ENCODE measurements at regions not wholly inside any gene's neighbourhood (a gene's known extent, or its start where the extent isn't known, plus 50 kb on each side); places are given as distances from the start of the nearest gene placed in this dataset.

DNA sequence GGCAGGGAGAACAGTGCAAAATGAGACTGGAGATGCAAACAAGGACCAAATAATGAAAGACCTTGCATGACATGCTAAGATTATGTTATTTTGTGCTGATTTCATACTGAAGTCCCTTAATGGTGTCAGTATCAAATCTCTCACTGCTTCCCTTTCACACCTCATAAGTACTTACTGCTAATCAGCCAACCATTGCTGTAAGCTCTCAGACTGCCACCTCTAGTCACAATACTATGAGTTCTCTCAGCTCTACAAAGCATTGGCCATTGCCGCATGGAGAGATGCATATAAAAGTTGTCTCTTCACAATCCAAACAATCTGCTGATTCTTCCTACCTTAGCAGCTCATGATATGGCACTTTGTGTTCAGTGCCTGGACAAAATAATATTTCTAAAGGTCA is 375.4 kb downstream of the LTN1 start:
- Histone ChIP-seq H3K27ac (ENCODE audit: insufficient read depth, low read length, poor library complexity, severe bottlenecking) (no peak overlapping the region), H3K27me3 (replicated peaks; ENCODE audit: control insufficient read depth, insufficient read depth, low read length, poor library complexity, severe bottlenecking) (no peaks in the 10 kb centered on the region), H3K4me3 (ENCODE audit: insufficient read depth, low read depth, low read length, poor library complexity, severe bottlenecking) (no peak overlapping the region), H3K36me3 (ENCODE audit: control insufficient read depth, insufficient read depth, low read length) (no peaks in the 10 kb centered on the region), H3K4me1 (ENCODE audit: control insufficient read depth, insufficient read depth, low read length, poor library complexity, severe bottlenecking) (no peaks in the 10 kb centered on the region), H3K9me3 (ENCODE audit: control insufficient read depth, low read length) (no peaks in the 10 kb centered on the region)
- DNase-seq, result no peak

- Histone ChIP-seq H3K4me1 (ENCODE audit: control insufficient read depth, insufficient read depth, low read length, poor library complexity, severe bottlenecking) (no peaks in the 10 kb centered on the region), H3K36me3 (ENCODE audit: control insufficient read depth, insufficient read depth, low read length) (no peaks in the 10 kb centered on the region), H3K27ac (ENCODE audit: insufficient read depth, low read length, poor library complexity, severe bottlenecking) (no peak overlapping the region), H3K9me3 (ENCODE audit: control insufficient read depth, low read length) (no peaks in the 10 kb centered on the region), H3K4me3 (ENCODE audit: insufficient read depth, low read depth, low read length, poor library complexity, severe bottlenecking) (no peak overlapping the region), H3K27me3 (replicated peaks; ENCODE audit: control insufficient read depth, insufficient read depth, low read length, poor library complexity, severe bottlenecking) (no peaks in the 10 kb centered on the region)
- no peak for DNase-seq
Measured at GRCh38 chr21:28615276-28615675, 377.4 kb downstream of the LTN1 start.

GRCh38 chr21:28614791-28615190 is 377.9 kb downstream of the LTN1 start:
- Histone ChIP-seq H3K4me3 (ENCODE audit: insufficient read depth, low read depth, low read length, poor library complexity, severe bottlenecking) (no peak overlapping the region), H3K9me3 (ENCODE audit: control insufficient read depth, low read length) (no peaks in the 10 kb centered on the region), H3K4me1 (ENCODE audit: control insufficient read depth, insufficient read depth, low read length, poor library complexity, severe bottlenecking) (no peaks in the 10 kb centered on the region), H3K27ac (ENCODE audit: insufficient read depth, low read length, poor library complexity, severe bottlenecking) (no peak overlapping the region), H3K36me3 (ENCODE audit: control insufficient read depth, insufficient read depth, low read length) (no peaks in the 10 kb centered on the region), H3K27me3 (replicated peaks; ENCODE audit: control insufficient read depth, insufficient read depth, low read length, poor library complexity, severe bottlenecking) (no peaks in the 10 kb centered on the region)
- DNase-seq, result no peak

GRCh38 chr21:28608646-28609045 is 384.0 kb downstream of the LTN1 start:
- H3K4me3 ChIP-seq (ENCODE audit: insufficient read depth, low read depth, low read length, poor library complexity, severe bottlenecking), result no peak overlapping the region
- no peaks in the 10 kb centered on the region for H3K27me3 ChIP-seq (replicated peaks; ENCODE audit: control insufficient read depth, insufficient read depth, low read length, poor library complexity, severe bottlenecking)
- peaks cover 9% of the 10 kb centered on the region for H3K4me1 ChIP-seq (ENCODE audit: control insufficient read depth, insufficient read depth, low read length, poor library complexity, severe bottlenecking)
- H3K9me3 ChIP-seq (ENCODE audit: control insufficient read depth, low read length), result no peaks in the 10 kb centered on the region
- H3K27ac ChIP-seq (ENCODE audit: insufficient read depth, low read length, poor library complexity, severe bottlenecking), result no peak overlapping the region
- DNase-seq, result no peak
- no peaks in the 10 kb centered on the region for H3K36me3 ChIP-seq (ENCODE audit: control insufficient read depth, insufficient read depth, low read length)

- H3K27me3 ChIP-seq (replicated peaks; ENCODE audit: control insufficient read depth, insufficient read depth, low read length, poor library complexity, severe bottlenecking), result no peaks in the 10 kb centered on the region
- no peaks in the 10 kb centered on the region for H3K36me3 ChIP-seq (ENCODE audit: control insufficient read depth, insufficient read depth, low read length)
- no peak overlapping the region for H3K4me3 ChIP-seq (ENCODE audit: insufficient read depth, low read depth, low read length, poor library complexity, severe bottlenecking)
- no peak for DNase-seq
- peaks cover 9% of the 10 kb centered on the region for H3K4me1 ChIP-seq (ENCODE audit: control insufficient read depth, insufficient read depth, low read length, poor library complexity, severe bottlenecking)
- H3K27ac ChIP-seq (ENCODE audit: insufficient read depth, low read length, poor library complexity, severe bottlenecking), result no peak overlapping the region
- H3K9me3 ChIP-seq (ENCODE audit: control insufficient read depth, low read length), result no peaks in the 10 kb centered on the region
Measured at GRCh38 chr21:28607545-28607944, 385.1 kb downstream of the LTN1 start.

GRCh38 chr21:28604946-28605537 is 387.6 kb downstream of the LTN1 start:
- Histone ChIP-seq H3K27ac (ENCODE audit: insufficient read depth, low read length, poor library complexity, severe bottlenecking) (no peak overlapping the region), H3K27me3 (replicated peaks; ENCODE audit: control insufficient read depth, insufficient read depth, low read length, poor library complexity, severe bottlenecking) (no peaks in the 10 kb centered on the region), H3K9me3 (ENCODE audit: control insufficient read depth, low read length) (peaks cover 6% of the 10 kb centered on the region), H3K4me3 (ENCODE audit: insufficient read depth, low read depth, low read length, poor library complexity, severe bottlenecking) (peak overlapping the region; percentile 4), H3K36me3 (ENCODE audit: control insufficient read depth, insufficient read depth, low read length) (no peaks in the 10 kb centered on the region), H3K4me1 (ENCODE audit: control insufficient read depth, insufficient read depth, low read length, poor library complexity, severe bottlenecking) (peaks cover 9% of the 10 kb centered on the region)
- DNase-seq, result no peak

DNA sequence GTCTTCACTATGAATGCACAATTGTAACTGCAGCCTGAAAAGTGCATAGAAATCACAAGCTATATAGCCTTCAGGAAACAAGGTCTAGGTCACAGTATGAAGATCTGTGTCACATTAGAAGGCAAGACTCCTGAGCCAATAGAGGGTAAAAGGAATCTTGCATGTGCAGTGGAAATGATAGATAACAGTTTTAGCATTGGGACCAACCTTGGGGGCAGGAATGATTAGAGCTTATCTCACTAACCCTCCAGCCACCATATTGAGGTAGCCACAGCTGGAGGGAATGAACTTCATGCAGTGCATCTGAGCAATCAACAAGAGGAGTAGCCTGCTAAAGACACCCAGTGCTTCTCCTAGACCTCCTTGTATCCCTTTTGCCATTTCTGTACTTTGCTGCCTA is 390.1 kb downstream of the LTN1 start:
- Histone ChIP-seq H3K36me3 (ENCODE audit: control insufficient read depth, insufficient read depth, low read length) (no peaks in the 10 kb centered on the region), H3K4me1 (ENCODE audit: control insufficient read depth, insufficient read depth, low read length, poor library complexity, severe bottlenecking) (peaks cover 9% of the 10 kb centered on the region), H3K9me3 (ENCODE audit: control insufficient read depth, low read length) (peaks cover 10% of the 10 kb centered on the region), H3K27me3 (replicated peaks; ENCODE audit: control insufficient read depth, insufficient read depth, low read length, poor library complexity, severe bottlenecking) (no peaks in the 10 kb centered on the region), H3K27ac (ENCODE audit: insufficient read depth, low read length, poor library complexity, severe bottlenecking) (no peak overlapping the region), H3K4me3 (ENCODE audit: insufficient read depth, low read depth, low read length, poor library complexity, severe bottlenecking) (no peak overlapping the region)
- no peak for DNase-seq

DNA sequence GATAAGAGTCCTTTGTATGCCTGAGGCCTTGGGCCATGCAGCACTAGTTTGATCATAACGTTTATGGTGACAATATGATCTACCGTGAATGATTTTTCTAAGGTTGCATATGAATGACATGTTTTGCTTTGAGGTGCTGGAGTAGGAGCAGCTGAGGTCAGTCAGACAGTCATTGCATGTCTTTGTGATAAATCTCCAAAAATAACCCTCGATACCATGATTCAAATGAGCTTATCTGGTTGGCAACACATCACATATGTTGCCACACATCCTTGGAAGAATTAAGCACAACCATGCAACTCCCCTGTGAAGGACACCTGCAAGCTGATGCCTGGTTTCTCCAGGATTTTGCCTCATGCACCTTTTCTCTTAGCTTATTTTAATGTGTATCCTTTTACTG is 394.5 kb downstream of the LTN1 start:
- no peak for DNase-seq
- no peak overlapping the region for H3K4me3 ChIP-seq (ENCODE audit: insufficient read depth, low read depth, low read length, poor library complexity, severe bottlenecking)
- H3K36me3 ChIP-seq (ENCODE audit: control insufficient read depth, insufficient read depth, low read length), result no peaks in the 10 kb centered on the region
- H3K9me3 ChIP-seq (ENCODE audit: control insufficient read depth, low read length), result peaks cover 10% of the 10 kb centered on the region
- H3K27me3 ChIP-seq (replicated peaks; ENCODE audit: control insufficient read depth, insufficient read depth, low read length, poor library complexity, severe bottlenecking), result no peaks in the 10 kb centered on the region
- no peak overlapping the region for H3K27ac ChIP-seq (ENCODE audit: insufficient read depth, low read length, poor library complexity, severe bottlenecking)
- H3K4me1 ChIP-seq (ENCODE audit: control insufficient read depth, insufficient read depth, low read length, poor library complexity, severe bottlenecking), result no peaks in the 10 kb centered on the region

- Histone ChIP-seq H3K9me3 (ENCODE audit: control insufficient read depth, low read length) (no peaks in the 10 kb centered on the region), H3K4me1 (ENCODE audit: control insufficient read depth, insufficient read depth, low read length, poor library complexity, severe bottlenecking) (no peaks in the 10 kb centered on the region), H3K36me3 (ENCODE audit: control insufficient read depth, insufficient read depth, low read length) (no peaks in the 10 kb centered on the region), H3K27ac (ENCODE audit: insufficient read depth, low read length, poor library complexity, severe bottlenecking) (no peak overlapping the region), H3K27me3 (replicated peaks; ENCODE audit: control insufficient read depth, insufficient read depth, low read length, poor library complexity, severe bottlenecking) (no peaks in the 10 kb centered on the region), H3K4me3 (ENCODE audit: insufficient read depth, low read depth, low read length, poor library complexity, severe bottlenecking) (no peak overlapping the region)
- no peak for DNase-seq
Measured at GRCh38 chr21:28592205-28592865, 400.3 kb downstream of the LTN1 start.

DNA sequence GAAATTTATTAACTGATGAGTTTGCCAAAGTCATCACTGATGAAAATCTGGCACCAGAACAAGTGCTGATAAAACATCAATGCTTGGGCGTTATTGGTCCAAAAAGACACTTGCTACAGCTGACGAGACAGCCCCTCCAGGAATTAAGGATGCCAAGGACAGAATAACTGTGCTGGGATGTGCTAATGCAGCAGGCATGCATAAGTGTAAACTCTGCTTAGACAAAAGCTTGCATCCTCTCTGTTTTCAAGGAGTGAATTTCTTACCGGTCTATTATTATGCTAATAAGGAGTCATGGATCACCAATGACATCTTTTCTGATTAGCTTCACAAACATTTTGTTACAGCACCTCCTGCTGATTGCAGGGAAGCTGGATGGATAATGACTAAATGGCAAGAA is 402.0 kb downstream of the LTN1 start:
- Histone ChIP-seq H3K4me3 (ENCODE audit: insufficient read depth, low read depth, low read length, poor library complexity, severe bottlenecking) (no peak overlapping the region), H3K27me3 (replicated peaks; ENCODE audit: control insufficient read depth, insufficient read depth, low read length, poor library complexity, severe bottlenecking) (no peaks in the 10 kb centered on the region)

More for the DNA sequence above, 402.0 kb downstream of the LTN1 start:
- Histone ChIP-seq H3K9me3 (ENCODE audit: control insufficient read depth, low read length) (no peaks in the 10 kb centered on the region), H3K36me3 (ENCODE audit: control insufficient read depth, insufficient read depth, low read length) (no peaks in the 10 kb centered on the region), H3K4me1 (ENCODE audit: control insufficient read depth, insufficient read depth, low read length, poor library complexity, severe bottlenecking) (no peaks in the 10 kb centered on the region), H3K27ac (ENCODE audit: insufficient read depth, low read length, poor library complexity, severe bottlenecking) (no peak overlapping the region)
- no peak for DNase-seq

Measured in effector memory CD4-positive, alpha-beta T cell (primary cell).